WTC11 (cell line): ENCODE measurements at regions not wholly inside any gene's neighbourhood (a gene's known extent, or its start where the extent isn't known, plus 50 kb on each side); places are given as distances from the start of the nearest gene placed in this dataset.

Experiments used
- ATAC-seq: fragments of 200-7000 bp; cut with Tn5 transposase; 2 replicates; pipeline ENCODE4 v1.10.0; 2021; ENCODE audit warnings: mild to moderate bottlenecking, moderate library complexity
- CTCF ChIA-PET: fragments of 300-600 bp; sonication (Branson Sonifier 250); formaldehyde crosslinking; loops from one replicate; lab custom pipeline; 2021; ENCODE audit warnings: antibody characterized with exemption; lab: Charles Lee
- POLR2A ChIA-PET: fragments of 350-600 bp; sonication (Branson Sonifier 250); formaldehyde crosslinking; loops from one replicate; lab custom pipeline; 2021; ENCODE audit warnings: antibody characterized with exemption; lab: Charles Lee
- DNase-seq: peaks from one replicate; pipeline ENCODE4 v3.0.0; 2021; ENCODE audit warnings: low spot score
- H3K27ac Mint-ChIP-seq: 2 replicates; pipeline ENCODE4 v1.8.0; 2021; ENCODE audit warnings: mixed read lengths
- H3K27me3 Mint-ChIP-seq: 2 replicates; pipeline ENCODE4 v1.8.0; 2021; ENCODE audit warnings: low read depth, mild to moderate bottlenecking, moderate library complexity, mixed read lengths
- H3K36me3 Mint-ChIP-seq: 2 replicates; pipeline ENCODE4 v1.8.0; 2021; ENCODE audit warnings: mixed read lengths
- H3K4me1 Mint-ChIP-seq: 2 replicates; pipeline ENCODE4 v1.8.0; 2022; ENCODE audit warnings: mixed read lengths
- H3K4me3 Mint-ChIP-seq: 2 replicates; pipeline ENCODE4 v1.8.0; 2021; ENCODE audit warnings: mild to moderate bottlenecking, moderate library complexity, mixed read lengths
- H3K9me3 Mint-ChIP-seq: 2 replicates; pipeline ENCODE4 v1.8.0; 2021; ENCODE audit warnings: mixed read lengths
- ARID4B ChIP-seq: sonication (generic); formaldehyde crosslinking; IDR thresholded peaks from 2 replicates; pipeline ENCODE4 v1.8.0; 2023; ENCODE audit warnings: missing genetic modification reagents, mild to moderate bottlenecking, borderline replicate concordance
- CTCF ChIP-seq: fragments of 200-600 bp; IDR thresholded peaks from 2 replicates; pipeline ENCODE4 v1.8.0; 2022; ENCODE audit warnings: antibody characterized with exemption
- E2F1 ChIP-seq: sonication (generic); formaldehyde crosslinking; IDR thresholded peaks from 2 replicates; pipeline ENCODE4 v1.8.0; 2022; ENCODE audit warnings: mild to moderate bottlenecking, missing genetic modification reagents
- ERG ChIP-seq: fragments of 250-450 bp; sonication (Bioruptor Pico); IDR thresholded peaks from 2 replicates; pipeline ENCODE4 v1.8.0; 2021; ENCODE audit warnings: mild to moderate bottlenecking
- JAZF1 ChIP-seq: fragments of 250-450 bp; sonication (Bioruptor Pico); IDR thresholded peaks from 2 replicates; pipeline ENCODE4 v1.9.0; 2021; ENCODE audit warnings: moderate library complexity, mild to moderate bottlenecking, inconsistent platforms
- PRDM15 ChIP-seq: sonication (generic); formaldehyde crosslinking; IDR thresholded peaks from 2 replicates; pipeline ENCODE4 v1.8.0; 2022; ENCODE audit warnings: missing genetic modification reagents
- TEAD1 ChIP-seq: sonication (generic); formaldehyde crosslinking; IDR thresholded peaks from 2 replicates; pipeline ENCODE4 v1.8.0; 2022; ENCODE audit warnings: mild to moderate bottlenecking, missing genetic modification reagents
- TP53 ChIP-seq: sonication (generic); formaldehyde crosslinking; IDR thresholded peaks from 2 replicates; pipeline ENCODE4 v1.8.1; 2023; ENCODE audit warnings: mild to moderate bottlenecking, missing genetic modification reagents
- ZBTB43 ChIP-seq: sonication (generic); formaldehyde crosslinking; IDR thresholded peaks from 2 replicates; pipeline ENCODE4 v1.8.1; 2023; ENCODE audit warnings: mild to moderate bottlenecking, missing genetic modification reagents
- ZNF138 ChIP-seq: sonication (generic); formaldehyde crosslinking; conservative IDR thresholded peaks from 2 replicates; pipeline ENCODE4 v1.8.1; 2022; ENCODE audit warnings: mild to moderate bottlenecking, moderate library complexity, missing genetic modification reagents
- ZNF423 ChIP-seq: fragments of 250-450 bp; sonication (Bioruptor Pico); IDR thresholded peaks from 2 replicates; pipeline ENCODE4 v2.1.2; 2022; ENCODE audit warnings: mild to moderate bottlenecking, moderate library complexity

GRCh38 chr2:56962673-56963072 is 778.9 kb downstream of the CCDC85A start (continued):
- TF ChIP-seq TP53 (CRISPR knock-in tag) (no peak), ERG (no peak), ZNF423 (CRISPR knock-in tag) (no peak), ARID4B (CRISPR knock-in tag) (no peak), JAZF1 (CRISPR knock-in tag) (no peak), ZNF138 (CRISPR knock-in tag) (no peak), CTCF (no peak), E2F1 (CRISPR knock-in tag) (no peak)

- POLR2A ChIA-PET: no interaction called here
Measured at GRCh38 chr2:56969513-56969912, 785.7 kb downstream of the CCDC85A start.

More at GRCh38 chr2:56969513-56969912, 785.7 kb downstream of the CCDC85A start:
- Mint-ChIP-seq H3K4me1 (peaks cover 13% of the 10 kb centered on the region), H3K9me3 (peaks cover 9% of the 10 kb centered on the region; the same call in 1 of the 2 replicates), H3K4me3 (no peak overlapping the region), H3K27me3 (no peaks in the 10 kb centered on the region), H3K27ac (no peak overlapping the region), H3K36me3 (no peaks in the 10 kb centered on the region)
- ATAC-seq (no peak), DNase-seq (no peak)
- TF ChIP-seq TEAD1 (CRISPR knock-in tag) (no peak), PRDM15 (CRISPR knock-in tag) (no peak), CTCF (no peak), ZBTB43 (CRISPR knock-in tag) (no peak)
- CTCF ChIA-PET: no interaction called here
